ELR (cell line): ENCODE measurements at regions not wholly inside any gene's neighbourhood (a gene's known extent, or its start where the extent isn't known, plus 50 kb on each side); places are given as distances from the start of the nearest gene placed in this dataset.

ENCODE experiments used
- DNase-seq: peaks from one replicate; pipeline ENCODE4 v3.0.0-alpha.2; 2015; ENCODE audit warnings: low read depth

- DNase-seq: no peak
These were observed 295.6 kb downstream of the PCNX1 start for GRCh38 chr14:71202881-71203280.

DNA sequence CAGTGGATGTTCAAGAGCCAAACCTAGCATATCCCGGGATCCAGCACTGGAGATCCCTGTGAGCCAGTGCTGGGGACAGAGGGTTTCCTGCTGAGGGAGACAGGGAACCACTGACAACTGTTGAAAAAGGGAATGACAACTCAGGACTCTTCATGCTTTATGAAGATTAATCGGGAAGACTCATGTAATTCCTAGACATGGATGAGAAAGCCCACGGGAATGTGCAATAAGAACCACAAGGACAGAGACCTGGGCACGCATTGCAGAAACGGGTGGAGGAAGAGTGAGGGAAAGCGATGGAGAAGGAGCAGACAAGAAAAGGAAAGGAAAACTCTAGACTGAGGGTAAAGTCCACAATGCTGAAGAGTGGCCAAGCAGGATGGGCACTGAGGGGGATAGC lies 296.0 kb downstream of the PCNX1 start:
- peak; percentile 80 for DNase-seq

- no peak for DNase-seq
These were observed 297.0 kb downstream of the PCNX1 start for GRCh38 chr14:71204231-71204630.

DNA sequence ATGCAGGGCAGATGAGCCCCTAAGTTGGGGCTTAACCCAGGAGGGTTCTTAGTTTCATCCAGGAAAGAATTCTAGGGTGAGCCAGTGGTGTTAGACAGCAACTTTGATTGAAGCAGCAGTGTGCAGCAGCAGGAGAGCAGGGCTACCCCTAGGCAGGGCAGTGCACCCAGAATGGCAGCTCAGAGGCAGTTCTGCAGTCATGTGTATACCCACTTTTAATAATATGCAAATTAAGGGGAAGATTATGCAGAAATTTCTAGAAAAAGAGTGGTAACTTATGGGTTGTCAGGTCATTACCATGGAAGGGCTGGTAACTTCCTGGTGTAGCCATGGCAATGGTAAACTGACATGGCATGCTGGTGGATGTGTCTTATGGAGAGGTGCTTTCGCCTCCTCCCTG lies 297.5 kb downstream of the PCNX1 start:
- no peak for DNase-seq

GRCh38 chr14:71206123-71206522 lies 298.9 kb downstream of the PCNX1 start:
- no peak for DNase-seq

DNA sequence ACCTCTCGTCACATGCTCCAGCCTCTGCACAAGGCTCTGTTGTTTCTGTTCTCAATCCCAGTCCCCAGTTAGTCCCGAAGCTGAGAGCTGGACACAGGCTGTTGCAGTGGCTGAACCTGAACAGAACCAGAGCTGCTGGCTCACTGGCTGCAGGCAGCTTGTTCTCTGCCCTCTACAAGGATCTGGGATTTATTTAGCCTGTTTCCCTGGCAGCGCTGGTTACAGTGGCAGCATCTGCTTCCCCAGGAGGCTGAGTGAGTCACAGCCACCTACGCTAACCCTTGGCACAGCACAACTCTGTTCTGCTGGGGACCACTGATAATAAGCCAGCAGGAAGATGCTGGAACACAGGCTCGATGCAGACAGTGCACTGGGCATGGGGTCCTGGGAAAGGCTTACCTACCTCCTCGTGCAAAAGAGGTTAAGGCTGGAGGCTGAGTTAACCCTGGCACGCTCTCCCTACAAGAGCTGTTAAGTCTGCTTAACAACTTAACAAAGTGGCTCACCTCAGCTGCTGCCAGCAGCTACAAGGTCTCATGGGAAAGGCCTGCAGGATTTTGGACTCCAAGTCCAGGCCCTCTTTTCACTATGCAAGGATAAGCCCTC lies 299.6 kb downstream of the PCNX1 start:
- DNase-seq: peak; percentile 76

DNA sequence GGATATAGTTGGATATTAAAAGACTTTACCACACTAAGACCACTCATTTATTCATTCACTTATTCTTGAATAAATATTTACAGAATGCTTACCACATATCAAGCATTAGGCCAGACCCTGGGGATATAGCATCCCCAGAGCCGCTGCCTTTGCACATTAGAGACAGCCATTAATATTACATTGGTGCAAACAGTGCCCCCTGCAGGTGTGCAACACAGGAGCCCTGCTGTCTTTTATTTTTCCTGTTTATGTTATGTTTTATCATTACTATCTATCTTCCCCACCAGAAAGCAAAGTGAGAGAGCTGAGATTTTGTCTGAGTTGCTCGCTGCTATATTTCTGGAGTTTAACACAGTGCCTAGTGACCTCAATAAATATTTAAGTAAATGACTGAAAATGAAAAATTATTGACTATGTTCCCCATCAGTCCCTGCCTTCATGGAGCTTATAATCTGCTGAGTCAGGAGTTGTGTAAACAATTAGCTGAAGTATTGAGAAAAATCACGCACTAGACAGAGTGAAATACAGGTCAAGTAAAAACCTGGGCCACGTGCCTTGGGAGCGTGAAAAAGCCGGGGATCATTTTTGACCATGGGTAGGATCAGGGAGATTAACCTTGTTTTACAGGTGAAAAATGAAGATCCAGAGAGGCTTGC lies 301.6 kb downstream of the PCNX1 start:
- DNase-seq: no peak

GRCh38 chr14:71209888-71210287 lies 302.6 kb downstream of the PCNX1 start:
- DNase-seq: no peak

DNA sequence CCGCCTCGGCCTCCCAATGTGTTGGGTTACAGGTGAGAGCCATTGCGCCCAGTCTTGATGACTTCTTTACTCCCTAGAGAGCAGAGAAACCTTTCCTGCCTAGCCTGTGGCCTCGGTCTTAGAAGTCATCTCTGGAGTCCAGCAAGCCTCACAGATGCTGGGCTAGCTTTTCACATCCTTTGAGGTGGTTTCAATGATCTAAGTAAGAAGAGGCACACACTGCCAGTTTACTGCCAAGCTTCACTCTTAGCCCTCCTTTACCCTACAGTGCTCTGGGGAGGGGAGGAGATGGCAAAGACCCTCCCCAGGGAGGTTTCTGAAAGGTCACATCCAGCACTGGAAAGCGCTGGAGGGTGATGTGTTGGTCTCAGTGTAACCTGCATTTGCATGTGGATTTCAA lies 304.8 kb downstream of the PCNX1 start:
- no peak for DNase-seq

GRCh38 chr14:71212683-71213107 lies 305.4 kb downstream of the PCNX1 start:
- no peak for DNase-seq

GRCh38 chr14:71214241-71214640 lies 307.0 kb downstream of the PCNX1 start:
- DNase-seq: no peak

DNA sequence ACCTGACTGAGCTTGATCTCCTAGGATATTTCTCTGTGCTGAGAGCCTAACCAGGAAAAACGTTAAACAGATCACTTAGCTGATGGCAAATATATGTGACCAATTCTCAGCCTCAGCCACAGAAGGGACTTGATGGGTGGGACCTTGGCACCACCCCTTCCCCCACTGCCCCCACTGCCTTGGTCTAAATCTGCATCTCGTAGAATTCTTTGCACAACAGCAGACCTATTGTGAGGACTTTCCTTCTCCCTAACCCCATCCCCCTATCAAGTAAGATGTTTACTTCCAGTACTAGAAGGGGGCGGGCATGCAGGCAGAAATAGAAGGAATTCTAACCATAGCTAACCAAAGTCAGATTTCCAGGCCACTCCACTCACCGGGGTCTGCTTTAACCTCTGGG lies 313.2 kb downstream of the PCNX1 start:
- no peak for DNase-seq

DNA sequence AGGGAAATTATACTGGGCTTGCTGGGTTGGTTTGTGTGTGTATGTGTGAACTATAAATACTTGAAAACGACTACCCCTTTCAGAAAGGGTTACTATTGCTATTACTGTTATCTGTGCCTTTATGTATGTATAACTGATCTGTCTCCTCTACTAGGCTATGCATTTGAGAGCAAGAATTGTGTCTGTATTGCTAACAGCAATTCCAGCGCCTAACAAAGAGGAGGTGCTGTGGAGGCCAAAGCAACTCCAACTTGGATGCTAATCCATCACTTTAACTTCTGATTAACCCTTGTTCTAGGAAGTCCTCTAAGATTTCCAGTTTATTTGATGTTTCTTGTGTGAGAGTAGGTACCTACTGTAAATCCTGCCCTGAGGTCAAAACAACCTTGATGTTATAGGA lies 313.9 kb downstream of the PCNX1 start:
- DNase-seq: no peak

- DNase-seq: no peak
These were observed 317.9 kb downstream of the PCNX1 start for GRCh38 chr14:71225113-71225512.

DNA sequence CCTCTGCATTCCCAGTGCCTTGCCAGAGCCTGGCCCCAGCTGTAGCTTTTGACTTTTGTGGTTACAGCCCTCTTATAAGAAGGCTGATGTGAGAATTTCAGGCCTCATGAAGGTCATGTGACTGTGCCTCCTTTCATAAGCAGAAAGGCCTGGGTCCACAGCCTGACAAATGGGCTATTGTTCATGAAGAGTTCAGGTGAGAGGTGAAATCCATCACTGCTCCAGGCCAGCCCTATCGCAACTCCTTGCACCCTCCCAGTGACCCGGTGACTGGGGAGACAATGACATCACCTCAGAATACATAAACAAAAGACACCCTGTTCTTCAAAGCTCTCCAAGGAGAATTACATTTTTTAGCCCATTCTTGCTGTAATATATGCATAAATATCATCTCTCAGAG lies 321.5 kb downstream of the PCNX1 start:
- no peak for DNase-seq

GRCh38 chr14:71229875-71230274 lies 322.6 kb downstream of the PCNX1 start:
- no peak for DNase-seq

- DNase-seq: no peak
These were observed 323.6 kb downstream of the PCNX1 start for GRCh38 chr14:71230897-71231296.

DNA sequence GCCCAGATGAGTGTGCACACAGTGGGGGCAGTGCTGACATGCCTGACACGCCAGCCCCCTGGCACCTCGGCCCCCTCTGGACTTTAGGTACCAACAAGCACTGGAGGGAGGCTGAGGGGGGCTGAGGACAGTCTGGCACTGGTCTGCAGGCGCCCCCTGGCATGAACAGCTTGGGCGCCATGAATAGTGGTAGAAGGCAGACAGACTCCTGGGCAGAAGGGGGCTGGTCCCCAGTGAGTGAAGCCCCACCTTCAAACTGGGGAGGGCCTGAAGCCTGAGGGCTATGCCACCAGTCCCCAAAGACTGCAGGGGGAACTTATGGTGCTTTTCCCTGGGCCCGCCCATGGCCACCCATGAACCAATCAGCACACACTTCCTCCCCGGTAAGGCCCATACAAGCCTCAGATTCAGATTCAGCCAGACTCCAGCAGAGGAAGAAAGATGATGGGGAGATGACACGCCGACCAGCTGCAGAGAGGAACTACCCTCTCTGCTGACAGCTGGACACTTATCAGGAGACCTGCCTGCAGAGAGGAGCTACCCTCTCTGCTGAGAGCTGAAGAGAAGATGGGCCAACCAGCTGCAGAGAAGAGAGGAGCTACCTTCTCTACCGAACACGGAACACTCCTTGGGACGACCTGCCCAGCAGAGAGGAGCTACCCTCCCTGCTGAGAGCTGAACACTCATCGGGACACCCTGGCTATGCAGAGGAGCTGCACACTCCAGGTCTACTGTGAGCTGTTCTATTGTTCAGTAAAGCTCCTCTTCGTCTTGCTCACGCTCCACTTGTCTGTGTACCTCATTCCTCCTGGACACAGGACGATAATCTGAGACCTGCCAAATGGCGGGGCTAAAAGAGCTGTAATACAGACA lies 324.5 kb downstream of the PCNX1 start:
- DNase-seq: peak; percentile 8

GRCh38 chr14:71232506-71232905 lies 325.2 kb downstream of the PCNX1 start:
- no peak for DNase-seq

DNA sequence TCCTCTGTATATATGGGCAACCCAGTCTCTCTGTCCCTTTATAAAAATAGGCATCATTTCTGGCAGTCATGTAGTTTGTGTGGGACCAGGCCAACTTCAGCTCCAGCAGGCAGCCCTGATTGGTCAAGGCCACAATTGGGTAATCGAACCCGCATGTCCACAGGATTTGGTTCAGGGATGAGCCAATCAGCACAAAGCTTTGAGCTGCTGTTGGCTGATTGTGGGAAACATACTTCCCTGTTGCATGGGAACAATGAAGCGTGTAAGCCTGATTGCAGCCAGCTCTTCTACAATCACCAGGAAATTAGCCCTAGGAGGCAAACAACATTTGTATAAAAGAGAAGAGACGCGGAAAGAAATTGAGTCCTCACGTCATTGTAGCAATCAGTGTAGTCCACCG lies 328.6 kb downstream of the PCNX1 start:
- no peak for DNase-seq

GRCh38 chr14:71236487-71236886 lies 329.2 kb downstream of the PCNX1 start:
- DNase-seq: no peak

- no peak for DNase-seq
These were observed 330.3 kb downstream of the PCNX1 start for GRCh38 chr14:71237556-71237955.

- peak; percentile 22 for DNase-seq
These were observed 331.6 kb downstream of the PCNX1 start for GRCh38 chr14:71238835-71239234.
